ENCODE measurements at regions not wholly inside any gene's neighbourhood (a gene's known extent, or its start where the extent isn't known, plus 50 kb on each side); places are given as distances from the start of the nearest gene placed in this dataset.
"Not testable (repeated sequence)": the region's sequence is repeated elsewhere in the genome, so short reads cannot be mapped to it uniquely, and the experiment has no call there.

DNA sequence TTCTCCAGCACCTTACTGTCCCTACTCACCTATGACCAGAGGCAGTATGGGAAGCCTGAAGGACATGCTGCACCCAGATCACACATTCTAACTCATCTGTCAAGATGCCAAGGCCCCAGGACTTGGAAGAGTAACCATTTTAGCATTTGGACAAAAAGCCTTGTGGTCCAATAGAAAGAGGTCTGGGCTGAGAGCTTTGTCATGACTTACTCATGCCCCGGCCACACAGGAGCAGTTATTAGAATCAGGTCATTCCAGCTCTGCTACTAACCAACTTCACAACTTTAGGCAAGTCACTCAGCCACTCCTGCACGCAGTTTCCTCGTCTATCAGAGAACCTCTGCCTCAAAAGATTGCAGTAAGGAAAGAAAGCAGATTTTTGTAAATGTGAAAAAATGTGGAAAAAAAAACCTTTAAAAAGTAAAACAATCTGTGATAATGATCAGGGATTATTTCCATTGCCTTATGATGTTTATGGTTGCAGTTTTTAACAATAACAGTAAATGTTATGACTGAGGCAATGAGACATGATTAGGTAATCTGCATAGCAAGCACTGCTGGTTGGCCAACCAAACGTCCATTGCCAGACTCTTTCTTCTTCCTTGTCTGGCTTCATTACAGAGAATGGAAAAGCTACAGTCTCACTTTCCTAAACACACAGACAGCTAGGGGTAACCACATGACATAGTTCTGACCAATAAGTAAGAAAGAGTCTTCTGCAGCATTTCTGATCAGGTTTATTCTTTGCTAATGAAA is 255.4 kb upstream of the CHAC2 start:
- Histone ChIP-seq H3K27ac (no peak overlapping the region), H2AFZ (no peak overlapping the region), H3K4me3 (ENCODE audit: low read depth, low read length) (no peak overlapping the region), H3K4me2 (ENCODE audit: low read length) (no peak overlapping the region), H3K36me3 (ENCODE audit: control insufficient read depth, insufficient read depth, low read length) (no peaks in the 10 kb centered on the region), H3K4me1 (no peaks in the 10 kb centered on the region), H3K27me3 (ENCODE audit: control insufficient read depth, insufficient read depth, low read length) (no peaks in the 10 kb centered on the region), H3K9me3 (ENCODE audit: control insufficient read depth, low read length) (no peaks in the 10 kb centered on the region), H3K9ac (no peak overlapping the region), H3K79me2 (no peaks in the 10 kb centered on the region)
- TF ChIP-seq, protein P1, sequence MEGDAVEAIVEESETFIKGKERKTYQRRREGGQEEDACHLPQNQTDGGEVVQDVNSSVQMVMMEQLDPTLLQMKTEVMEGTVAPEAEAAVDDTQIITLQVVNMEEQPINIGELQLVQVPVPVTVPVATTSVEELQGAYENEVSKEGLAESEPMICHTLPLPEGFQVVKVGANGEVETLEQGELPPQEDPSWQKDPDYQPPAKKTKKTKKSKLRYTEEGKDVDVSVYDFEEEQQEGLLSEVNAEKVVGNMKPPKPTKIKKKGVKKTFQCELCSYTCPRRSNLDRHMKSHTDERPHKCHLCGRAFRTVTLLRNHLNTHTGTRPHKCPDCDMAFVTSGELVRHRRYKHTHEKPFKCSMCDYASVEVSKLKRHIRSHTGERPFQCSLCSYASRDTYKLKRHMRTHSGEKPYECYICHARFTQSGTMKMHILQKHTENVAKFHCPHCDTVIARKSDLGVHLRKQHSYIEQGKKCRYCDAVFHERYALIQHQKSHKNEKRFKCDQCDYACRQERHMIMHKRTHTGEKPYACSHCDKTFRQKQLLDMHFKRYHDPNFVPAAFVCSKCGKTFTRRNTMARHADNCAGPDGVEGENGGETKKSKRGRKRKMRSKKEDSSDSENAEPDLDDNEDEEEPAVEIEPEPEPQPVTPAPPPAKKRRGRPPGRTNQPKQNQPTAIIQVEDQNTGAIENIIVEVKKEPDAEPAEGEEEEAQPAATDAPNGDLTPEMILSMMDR (IDR thresholded peaks at IDR 0.05) = no peak

DNA sequence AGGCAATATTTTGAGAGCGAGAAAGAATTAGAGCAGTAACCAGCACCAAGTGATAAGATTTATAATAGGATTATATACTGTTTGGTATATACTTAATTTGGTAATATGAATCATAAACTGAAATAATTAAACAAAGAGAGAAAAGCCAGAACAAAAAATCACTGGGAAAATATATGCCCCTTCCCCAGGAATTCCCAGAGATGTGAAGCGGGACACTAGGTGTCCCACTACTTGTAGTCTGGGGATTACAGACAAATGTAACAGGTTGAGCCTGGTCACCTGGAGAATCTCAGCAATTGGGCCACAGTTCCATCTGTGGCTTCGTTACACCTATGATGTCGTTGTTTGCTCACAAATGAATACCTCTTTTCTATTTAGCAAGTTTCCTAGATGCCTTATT is 256.1 kb upstream of the CHAC2 start:
- Histone ChIP-seq H3K36me3 (ENCODE audit: control insufficient read depth, insufficient read depth, low read length) (no peaks in the 10 kb centered on the region), H3K4me1 (no peaks in the 10 kb centered on the region), H3K79me2 (no peaks in the 10 kb centered on the region), H3K4me2 (ENCODE audit: low read length) (no peak overlapping the region), H2AFZ (no peak overlapping the region), H3K27ac (no peak overlapping the region), H3K9ac (no peak overlapping the region), H3K4me3 (ENCODE audit: low read depth, low read length) (no peak overlapping the region), H3K9me3 (ENCODE audit: control insufficient read depth, low read length) (no peaks in the 10 kb centered on the region), H3K27me3 (ENCODE audit: control insufficient read depth, insufficient read depth, low read length) (no peaks in the 10 kb centered on the region)
- TF ChIP-seq, protein P1 (IDR thresholded peaks at IDR 0.05) = no peak

DNA sequence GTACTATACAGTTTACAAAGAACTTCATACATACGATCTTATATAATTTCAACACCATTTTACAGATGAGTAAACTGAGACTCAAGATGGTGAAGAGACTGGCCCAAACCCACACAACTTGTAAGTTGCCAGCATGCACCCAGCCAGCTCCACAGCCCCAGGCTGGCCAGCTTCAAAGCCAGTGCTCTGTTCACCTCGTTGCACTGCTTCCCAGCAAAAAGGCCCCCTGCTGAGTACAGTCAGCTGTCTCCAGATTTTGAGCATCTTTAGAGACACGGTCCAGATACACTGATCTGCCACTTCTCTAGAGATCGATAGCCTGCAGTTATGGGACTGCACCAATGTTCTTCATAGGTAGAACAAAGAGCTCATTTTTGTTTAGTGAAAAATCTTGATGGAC is 257.2 kb upstream of the CHAC2 start:
- H3K27me3 ChIP-seq (ENCODE audit: control insufficient read depth, insufficient read depth, low read length) = no peaks in the 10 kb centered on the region
- no peak overlapping the region for H2AFZ ChIP-seq
- H3K9me3 ChIP-seq (ENCODE audit: control insufficient read depth, low read length) = no peaks in the 10 kb centered on the region
- no peak overlapping the region for H3K4me2 ChIP-seq (ENCODE audit: low read length)
- TF ChIP-seq, protein P1 (IDR thresholded peaks at IDR 0.05) = no peak
- no peaks in the 10 kb centered on the region for H3K79me2 ChIP-seq
- no peak overlapping the region for H3K27ac ChIP-seq
- no peaks in the 10 kb centered on the region for H3K4me1 ChIP-seq
- H3K4me3 ChIP-seq (ENCODE audit: low read depth, low read length) = no peak overlapping the region
- H3K36me3 ChIP-seq (ENCODE audit: control insufficient read depth, insufficient read depth, low read length) = no peaks in the 10 kb centered on the region
- no peak overlapping the region for H3K9ac ChIP-seq

DNA sequence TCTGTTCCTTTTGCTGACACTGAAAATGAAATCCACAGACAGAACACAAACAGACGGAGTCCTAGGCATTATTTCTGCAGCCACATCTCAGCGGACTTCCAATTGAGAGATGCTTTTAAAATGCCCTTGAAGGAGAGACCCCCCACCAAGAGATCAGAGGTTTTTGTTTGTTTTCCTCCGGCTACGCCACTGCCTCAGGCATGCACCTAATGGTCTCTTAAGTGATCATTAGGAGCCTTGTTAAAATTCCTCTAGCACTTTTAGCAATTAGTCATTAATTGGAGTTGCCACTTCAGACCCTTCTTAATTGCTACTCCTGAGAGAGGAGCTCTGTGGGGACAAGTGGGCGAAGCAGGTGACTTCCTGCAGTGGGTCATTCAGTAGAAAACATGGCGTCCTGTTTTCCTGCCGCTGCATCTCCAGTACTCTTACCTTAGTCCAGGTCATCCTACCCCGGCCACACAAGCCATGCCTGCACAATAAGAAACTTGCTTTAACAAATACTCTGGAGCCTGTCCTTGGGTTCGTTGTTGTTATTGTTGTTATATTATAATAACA is 257.7 kb upstream of the CHAC2 start:
- TF ChIP-seq, protein P1 (IDR thresholded peaks at IDR 0.05) = no peak
- Histone ChIP-seq H3K9ac (no peak overlapping the region), H3K27me3 (ENCODE audit: control insufficient read depth, insufficient read depth, low read length) (no peaks in the 10 kb centered on the region), H3K36me3 (ENCODE audit: control insufficient read depth, insufficient read depth, low read length) (no peaks in the 10 kb centered on the region), H3K4me1 (no peaks in the 10 kb centered on the region), H3K79me2 (no peaks in the 10 kb centered on the region), H2AFZ (no peak overlapping the region), H3K9me3 (ENCODE audit: control insufficient read depth, low read length) (no peaks in the 10 kb centered on the region), H3K4me3 (ENCODE audit: low read depth, low read length) (no peak overlapping the region), H3K4me2 (ENCODE audit: low read length) (no peak overlapping the region), H3K27ac (no peak overlapping the region)

DNA sequence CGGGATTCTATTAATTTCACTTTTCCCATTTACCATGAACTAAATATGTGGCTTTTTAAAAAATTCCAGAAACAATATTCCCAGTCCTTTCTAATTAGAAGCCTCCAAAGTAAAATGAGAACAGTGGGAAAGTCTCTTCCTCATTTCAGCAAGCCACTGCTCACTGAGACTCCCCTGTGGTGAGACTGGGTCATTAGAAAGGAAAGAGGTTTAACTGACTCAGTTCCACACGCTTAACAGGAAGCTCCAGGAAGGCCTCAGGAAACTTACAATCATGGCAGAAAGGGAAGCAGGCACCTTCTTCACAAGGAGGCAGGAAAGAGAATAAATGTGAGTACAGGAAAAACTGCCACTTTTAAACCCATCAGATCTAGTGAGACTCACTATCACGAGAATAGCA is 258.9 kb upstream of the CHAC2 start:
- TF ChIP-seq, protein P1 (IDR thresholded peaks at IDR 0.05) = no peak
- Histone ChIP-seq H3K9me3 (ENCODE audit: control insufficient read depth, low read length) (no peaks in the 10 kb centered on the region), H3K36me3 (ENCODE audit: control insufficient read depth, insufficient read depth, low read length) (no peaks in the 10 kb centered on the region), H2AFZ (no peak overlapping the region), H3K4me1 (no peaks in the 10 kb centered on the region), H3K4me2 (ENCODE audit: low read length) (no peak overlapping the region), H3K4me3 (ENCODE audit: low read depth, low read length) (no peak overlapping the region), H3K9ac (no peak overlapping the region), H3K27me3 (ENCODE audit: control insufficient read depth, insufficient read depth, low read length) (no peaks in the 10 kb centered on the region), H3K27ac (no peak overlapping the region), H3K79me2 (no peaks in the 10 kb centered on the region)

DNA sequence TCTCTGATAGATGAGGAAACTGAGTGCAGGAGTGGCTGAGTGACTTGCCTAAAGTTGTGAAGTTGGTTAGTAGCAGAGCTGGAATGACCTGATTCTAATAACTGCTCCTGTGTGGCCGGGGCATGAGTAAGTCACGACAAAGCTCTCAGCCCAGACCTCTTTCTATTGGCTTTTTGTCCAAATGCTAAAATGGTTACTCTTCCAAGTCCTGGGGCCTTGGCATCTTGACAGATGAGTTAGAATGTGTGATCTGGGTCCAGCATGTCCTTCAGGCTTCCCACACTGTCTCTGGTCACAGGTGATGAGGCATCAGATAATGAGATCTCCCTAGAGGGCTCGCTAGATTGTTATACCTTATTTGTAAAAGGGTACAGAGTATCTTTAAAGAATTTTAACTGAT is 260.5 kb upstream of the CHAC2 start:
- not testable (repeated sequence) for H3K36me3 ChIP-seq (ENCODE audit: control insufficient read depth, insufficient read depth, low read length); H3K79me2 ChIP-seq; H3K9ac ChIP-seq; H3K9me3 ChIP-seq (ENCODE audit: control insufficient read depth, low read length); H3K27me3 ChIP-seq (ENCODE audit: control insufficient read depth, insufficient read depth, low read length); H3K27ac ChIP-seq; H3K4me2 ChIP-seq (ENCODE audit: low read length); H3K4me3 ChIP-seq (ENCODE audit: low read depth, low read length); H2AFZ ChIP-seq; H3K4me1 ChIP-seq

Measured in parathyroid adenoma (tissue), 2 donors.